ENCODE measurements at regions not wholly inside any gene's neighbourhood (a gene's known extent, or its start where the extent isn't known, plus 50 kb on each side); places are given as distances from the start of the nearest gene placed in this dataset.
A peak's percentile ranks its signal among the peaks of the same experiment; 100 is the strongest.
"Not testable (repeated sequence)": the region's sequence is repeated elsewhere in the genome, so short reads cannot be mapped to it uniquely, and the experiment has no call there.

DNA sequence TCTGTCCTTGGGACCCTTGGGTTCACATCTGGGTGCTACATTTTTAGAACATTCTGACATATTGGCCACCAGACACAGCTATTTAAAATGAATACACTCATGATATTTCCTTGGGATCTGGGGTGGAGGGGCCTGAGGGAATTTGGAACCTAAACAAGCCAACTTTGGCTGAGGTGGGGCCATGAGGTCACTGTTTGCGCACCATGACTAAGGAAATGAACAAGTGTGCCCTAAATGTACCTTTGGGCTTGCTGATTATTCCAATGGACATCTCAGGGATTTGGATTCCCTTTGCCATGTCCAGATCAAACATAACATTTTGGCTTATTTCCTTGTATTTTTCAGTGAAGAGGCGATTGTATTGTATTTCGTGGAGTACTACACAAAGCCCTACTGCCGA, 80.5 kb upstream of the SEC11C start:
- no peak for DNase-seq

DNA sequence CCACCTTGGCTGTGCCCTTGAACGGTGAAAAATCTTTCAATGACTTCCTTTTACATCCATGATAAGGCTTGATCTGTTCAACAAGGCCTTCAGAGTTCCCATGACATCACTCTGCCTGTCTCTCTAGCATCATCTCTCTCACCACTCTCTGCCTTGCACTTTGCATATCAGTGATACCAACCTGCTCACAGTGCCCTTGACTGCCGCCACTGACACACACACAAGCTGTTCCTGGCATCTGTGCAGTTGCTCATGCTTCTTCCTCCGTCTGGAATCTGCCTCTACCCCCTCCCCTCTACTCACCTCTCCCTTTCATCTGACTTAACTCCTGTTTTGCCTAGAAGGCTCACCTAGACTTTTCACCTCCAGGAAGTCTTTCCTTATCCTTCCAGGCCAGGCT, 79.1 kb upstream of the SEC11C start:
- no peak for DNase-seq

DNA sequence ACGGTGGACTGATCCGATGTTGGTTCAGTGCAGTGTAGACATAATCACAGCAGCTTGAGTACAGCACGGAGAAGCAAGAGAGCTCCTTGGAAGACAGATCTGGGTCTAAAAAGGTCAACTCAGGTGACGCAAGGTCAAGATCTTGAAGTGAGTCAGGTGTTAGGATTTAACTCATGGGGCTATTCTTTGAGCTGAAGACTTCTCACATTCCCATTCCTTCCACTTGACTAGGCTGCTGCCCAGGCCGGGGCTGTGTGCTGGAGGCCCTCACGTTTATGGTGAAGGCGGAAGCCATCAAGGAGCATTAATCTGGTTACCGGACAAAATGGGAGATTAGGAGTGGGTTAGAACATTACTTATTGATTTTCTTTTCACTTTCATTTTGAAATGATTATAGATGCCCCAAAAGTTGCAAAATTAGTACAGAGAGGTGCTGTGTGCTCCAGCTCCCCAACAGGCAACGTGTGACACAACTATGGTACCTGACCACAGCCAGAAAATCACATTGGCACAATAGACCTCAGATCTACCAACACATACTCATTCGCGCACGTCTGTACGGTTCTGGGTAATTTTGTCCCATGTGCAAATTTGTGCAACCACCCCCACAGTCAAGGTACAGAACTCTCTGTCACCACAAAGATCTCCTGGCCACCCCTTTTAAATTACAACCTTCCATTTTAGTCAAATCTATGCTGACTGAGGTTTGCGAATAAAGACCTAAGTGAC, 77.6 kb upstream of the SEC11C start:
- DNase-seq, result no peak

DNA sequence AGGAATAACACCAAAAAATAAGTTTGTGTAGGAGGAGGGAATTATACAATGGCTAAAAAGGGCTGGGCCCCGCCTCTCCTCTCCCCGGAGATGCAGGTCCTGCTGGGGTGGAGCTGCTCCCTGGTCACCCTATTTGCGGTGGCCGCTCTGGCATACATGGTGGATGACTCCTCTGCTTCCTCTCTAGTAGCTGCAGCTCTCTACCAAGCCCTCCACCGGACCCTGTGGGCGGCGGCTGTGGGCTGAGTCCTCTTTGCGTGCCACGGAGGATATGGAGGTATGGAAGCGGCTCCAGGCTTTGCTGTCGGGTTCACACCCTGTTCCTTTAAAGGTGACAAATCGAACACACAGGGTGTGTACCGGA, 77.1 kb upstream of the SEC11C start:
- no peak for DNase-seq

DNA sequence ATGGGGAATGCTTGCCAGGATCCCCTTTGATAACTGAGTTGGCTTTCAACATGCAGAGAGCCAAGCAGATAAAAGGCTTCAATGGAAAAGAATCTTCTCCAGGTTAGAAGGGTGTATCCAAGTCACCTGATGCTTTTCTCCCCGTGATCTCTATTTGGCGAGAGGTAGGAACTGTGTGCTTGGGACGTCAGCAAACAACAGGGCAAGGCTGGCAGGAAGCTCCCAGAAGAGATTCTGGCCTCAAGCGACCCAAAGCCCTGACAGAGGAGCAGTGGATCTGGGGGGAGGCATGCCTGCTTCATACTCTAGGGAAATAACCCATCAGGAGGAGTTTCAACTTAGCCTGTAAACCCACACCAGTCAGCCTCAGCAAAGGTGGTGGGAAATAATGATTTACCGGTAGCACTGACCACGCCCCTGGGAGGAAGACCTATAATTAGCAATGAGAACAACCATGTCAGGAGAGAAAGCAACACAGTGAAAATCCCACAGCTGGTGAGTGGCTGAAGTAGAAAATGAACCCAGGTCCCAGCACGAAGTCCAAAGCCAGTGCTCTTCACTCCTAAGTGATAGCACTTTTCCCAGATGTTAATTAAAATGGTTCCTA, 76.3 kb upstream of the SEC11C start:
- no peak for DNase-seq

DNA sequence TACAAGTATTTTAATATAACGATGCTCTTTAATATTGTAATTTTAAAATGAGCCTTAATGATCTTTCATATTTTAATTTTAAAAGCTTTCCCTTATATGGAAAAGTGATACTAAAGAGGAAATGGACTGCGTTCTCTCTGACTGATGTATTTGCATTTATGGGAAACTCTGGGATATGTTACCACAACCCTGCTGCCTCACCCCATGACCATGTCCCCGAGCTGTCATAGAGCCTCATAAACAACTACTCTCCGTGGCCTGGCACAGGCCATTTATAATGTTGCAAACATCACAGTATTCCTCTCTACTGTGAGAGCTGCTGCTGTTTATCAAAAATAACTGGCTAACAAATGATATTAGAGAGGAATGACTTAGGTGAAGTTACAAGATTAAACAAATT, 75.8 kb upstream of the SEC11C start:
- no peak for DNase-seq

DNA sequence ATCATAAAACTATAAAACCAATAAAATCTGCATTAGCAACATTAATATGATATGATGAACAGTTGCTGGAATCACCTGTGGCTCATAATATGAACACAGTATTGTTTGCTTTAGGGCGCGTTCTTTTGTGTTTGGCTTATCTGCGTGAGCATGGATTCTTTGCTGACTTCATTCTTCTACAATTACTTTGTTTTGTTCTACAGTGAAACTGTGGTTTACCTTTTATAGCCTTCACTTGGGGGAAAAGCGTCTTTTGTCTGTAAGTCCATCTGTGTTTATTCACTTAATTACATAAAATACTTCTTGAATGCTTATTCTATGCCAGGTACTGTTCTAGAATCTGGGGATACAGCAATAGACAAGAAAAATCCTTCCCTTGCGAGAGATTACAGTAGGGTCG, 74.0 kb upstream of the SEC11C start:
- no peak for DNase-seq

DNA sequence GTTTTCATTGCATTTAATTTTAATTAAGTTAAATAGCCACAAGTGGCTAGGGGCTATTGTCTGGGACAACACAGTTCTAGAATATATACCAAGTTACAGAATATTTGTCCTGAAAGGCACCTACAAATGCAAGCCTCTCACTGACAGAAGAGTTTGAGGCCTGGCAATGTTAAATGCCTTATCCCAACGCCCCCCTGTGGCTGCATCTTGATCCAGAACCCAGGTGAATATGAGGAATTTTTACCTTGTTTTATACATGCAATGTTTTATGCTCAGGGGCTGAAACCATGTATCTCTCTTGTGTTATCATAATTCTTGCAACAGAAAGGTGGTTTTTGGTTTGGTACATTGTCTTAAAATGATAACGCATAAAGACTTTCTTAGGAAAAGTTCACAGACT, 71.8 kb upstream of the SEC11C start:
- DNase-seq, result no peak

DNA sequence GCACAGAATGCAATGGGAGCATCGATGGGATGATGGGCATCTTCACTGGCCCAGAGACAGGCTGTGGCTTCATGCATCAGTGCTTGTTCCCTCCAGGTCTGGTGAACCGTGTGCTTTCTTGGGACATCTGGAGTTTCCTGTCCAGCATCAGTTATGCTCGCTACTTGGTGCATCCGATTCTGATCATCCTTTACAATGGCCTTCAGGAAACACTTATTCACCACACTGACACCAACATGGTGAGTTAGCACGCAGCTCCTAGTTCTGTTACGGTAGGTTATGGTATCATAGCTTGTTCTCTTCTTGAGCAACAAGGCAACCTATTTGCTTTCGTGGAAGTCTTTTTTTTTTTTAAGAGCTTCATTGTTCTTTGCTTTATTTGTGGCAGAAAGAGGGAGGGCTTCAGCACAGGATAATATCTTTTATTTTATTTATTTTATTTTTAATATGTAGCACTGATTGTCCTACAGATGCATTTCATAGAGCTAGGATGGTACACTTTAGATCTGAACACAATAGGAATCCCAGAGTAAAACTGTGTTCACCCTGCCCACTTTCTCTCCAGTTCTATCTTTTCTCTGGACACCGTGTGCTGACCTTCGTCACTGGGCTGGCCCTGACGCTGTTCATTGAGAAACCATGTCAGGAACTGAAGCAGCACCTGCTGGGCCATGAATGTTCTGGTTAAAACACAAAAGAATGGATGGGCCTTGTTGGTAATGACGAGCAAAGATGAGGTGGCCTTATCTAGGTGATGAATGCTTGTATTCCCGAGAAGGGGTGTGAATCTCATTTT, 71.2 kb upstream of the SEC11C start:
- no peak for DNase-seq

DNA sequence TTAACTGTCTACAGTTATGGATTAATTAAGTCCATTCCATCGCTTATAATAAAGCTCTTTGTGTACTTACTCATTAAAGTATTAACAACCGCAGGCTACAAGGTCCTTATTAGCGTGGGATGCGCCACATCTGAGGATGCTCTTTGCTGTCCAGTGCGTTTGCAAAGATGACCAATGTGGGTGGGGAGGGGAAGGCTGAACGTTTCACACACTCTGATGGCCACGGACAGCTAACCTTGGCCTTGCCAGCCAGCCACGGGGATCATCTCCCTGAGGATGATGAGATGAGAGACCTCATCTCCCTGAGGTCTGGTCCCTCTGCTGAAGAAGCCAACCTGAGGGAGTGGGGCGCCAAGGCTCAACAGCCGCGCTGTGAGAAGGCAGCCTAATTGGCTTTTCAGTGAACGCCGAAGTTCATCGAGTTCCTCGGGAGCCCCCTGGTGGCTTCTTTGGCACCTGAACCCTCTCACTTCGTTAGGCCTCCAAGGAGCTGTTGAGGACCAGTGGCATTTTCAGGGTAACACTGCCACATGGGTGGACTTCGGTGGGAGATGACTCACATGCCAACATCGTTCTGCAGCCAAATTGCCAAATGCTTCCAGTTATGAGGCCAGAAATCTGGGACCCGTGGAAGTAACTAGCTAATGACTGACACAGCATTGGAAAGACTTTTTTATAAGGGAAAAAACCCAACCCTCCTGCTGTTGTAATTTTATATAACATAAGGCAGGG, 69.3 kb upstream of the SEC11C start:
- peak; percentile 83 for DNase-seq

DNA sequence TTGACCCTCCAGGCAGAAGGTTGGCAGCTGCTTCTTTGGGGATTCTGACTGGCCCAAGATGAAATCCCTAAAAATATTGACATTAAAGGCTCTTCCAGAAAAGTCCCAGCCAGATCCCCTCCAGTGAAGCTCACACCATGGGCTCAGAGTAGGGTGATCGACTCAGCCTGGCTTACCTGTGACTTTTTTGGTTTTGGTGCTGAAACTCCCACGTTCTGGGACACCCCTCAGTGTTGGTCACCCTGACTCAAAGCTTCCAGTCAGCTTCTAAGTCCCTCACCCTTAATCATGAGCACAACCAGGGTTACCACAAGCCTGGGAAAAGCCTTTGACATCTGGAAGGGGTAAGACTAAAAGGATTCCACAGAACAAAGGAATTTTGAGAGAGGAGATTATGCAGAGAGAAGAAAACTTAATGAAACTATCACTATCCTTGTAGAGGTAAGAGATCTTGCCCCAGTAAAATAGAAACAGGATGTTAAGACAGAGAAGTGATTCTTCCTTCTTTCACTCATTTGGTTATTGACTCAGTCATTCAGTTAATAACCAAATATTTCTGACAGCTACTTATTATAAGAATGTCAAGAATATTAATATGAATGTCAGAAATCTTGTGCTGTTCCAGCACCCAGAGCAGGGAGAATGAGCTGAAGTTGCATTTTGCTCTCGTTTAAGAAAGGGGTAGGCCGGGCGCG, 66.8 kb upstream of the SEC11C start:
- no peak for DNase-seq

DNA sequence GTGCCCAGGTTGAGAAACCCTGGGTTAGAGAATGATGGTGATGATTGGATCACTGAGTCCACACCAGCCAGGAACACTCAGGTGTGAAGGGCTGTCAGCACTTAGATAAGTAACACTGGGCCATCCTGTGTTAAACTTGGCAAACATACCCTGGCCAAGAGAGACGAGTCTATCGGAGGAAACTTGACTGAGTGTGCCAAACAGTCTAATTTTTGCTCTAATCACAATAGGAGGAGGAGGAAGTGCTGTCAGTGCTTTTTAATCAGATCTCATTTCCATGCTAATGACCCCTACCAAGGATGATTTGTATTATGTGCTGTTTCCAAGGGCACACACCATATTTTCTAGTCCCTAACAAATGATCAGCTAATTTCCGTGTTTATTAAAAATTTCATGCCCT, 63.8 kb upstream of the SEC11C start:
- no peak for DNase-seq

DNA sequence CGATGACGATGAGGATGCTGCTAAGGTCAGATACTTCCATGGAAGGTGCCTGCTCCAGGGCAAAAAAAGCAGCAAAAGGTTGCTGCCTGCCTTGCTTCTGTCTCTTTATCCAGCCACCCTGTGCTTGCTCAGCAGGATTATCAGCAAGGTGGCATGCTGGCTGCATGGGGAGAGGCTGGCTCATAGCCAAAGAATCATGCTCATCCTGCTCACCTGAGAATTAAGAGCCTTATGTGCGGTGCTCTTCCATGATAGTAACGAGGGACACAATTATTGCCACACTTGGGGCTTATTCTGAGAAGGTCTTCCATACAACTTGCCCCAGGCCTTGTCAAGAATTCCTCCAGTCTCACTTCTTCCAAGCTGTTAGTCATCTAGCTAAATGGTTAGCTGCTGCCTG, 60.4 kb upstream of the SEC11C start:
- DNase-seq, result no peak

DNA sequence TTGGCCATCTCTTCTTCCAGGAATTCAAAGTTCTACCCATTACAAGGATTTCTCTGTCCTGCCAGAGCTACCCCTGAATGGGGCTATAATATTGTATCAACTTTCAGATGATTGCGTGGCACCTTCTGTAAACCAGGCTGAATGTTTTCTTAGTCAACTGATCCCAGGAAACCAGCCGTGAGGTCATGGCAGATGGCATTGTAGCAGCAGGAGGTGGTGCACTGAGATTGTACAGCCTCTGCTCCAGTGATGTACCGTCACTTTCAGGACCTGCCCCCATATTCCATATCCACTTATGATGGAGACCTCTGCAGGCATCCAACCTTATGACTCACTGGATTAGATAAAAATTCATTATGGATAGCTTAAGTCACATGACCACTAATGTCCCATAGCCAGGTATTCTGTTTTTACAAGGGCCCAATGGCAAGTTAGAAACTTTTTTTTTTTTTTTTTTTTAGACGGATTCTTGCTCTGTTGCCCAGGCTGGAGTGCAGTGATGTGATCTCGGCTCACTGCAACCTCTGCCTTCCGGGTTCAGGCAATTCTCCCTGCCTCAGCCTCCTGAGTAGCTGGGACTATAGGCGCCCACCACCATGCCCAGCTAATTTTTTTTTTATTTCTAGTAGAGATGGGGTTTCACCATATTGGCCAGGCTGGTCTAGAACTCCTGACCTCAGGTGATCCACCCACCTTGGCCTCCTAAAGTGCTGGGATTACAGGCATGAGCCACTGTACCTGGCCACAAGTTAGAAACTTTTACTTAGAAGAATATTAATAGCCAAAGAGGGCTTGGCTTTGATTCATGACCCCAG, 59.8 kb upstream of the SEC11C start:
- DNase-seq, result not testable (repeated sequence)

DNA sequence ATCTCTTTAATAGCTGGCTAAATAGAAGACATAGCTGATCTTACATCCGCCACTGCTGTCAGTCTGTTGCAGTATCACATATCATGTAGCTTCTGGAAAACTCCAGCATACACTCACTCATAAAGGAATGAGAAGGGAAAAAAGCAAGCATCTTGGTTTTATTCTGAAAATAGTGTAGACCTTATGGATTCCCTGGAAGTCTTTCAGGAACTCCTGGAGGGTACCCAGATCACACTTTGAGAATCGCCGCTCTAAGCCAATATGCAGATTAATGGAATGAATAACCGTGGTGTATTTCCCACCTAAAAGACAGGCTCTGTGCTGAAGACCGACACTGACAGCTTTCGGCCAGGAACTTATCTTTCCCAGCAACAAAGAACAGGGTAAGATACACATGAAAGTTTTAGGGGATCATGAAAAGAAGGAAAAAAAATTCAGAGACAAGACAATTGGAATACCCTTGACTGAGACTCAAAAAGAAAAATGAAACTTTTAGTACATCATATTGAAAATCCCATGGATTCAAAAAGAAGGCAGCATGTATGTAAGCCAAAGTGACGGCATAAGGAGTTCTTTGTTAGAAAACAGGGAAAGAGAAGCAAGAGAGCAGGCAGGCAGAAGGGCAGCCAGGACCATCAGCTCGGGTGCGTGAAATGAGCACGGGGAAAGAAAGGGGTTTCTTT, 56.4 kb upstream of the SEC11C start:
- no peak for DNase-seq

DNA sequence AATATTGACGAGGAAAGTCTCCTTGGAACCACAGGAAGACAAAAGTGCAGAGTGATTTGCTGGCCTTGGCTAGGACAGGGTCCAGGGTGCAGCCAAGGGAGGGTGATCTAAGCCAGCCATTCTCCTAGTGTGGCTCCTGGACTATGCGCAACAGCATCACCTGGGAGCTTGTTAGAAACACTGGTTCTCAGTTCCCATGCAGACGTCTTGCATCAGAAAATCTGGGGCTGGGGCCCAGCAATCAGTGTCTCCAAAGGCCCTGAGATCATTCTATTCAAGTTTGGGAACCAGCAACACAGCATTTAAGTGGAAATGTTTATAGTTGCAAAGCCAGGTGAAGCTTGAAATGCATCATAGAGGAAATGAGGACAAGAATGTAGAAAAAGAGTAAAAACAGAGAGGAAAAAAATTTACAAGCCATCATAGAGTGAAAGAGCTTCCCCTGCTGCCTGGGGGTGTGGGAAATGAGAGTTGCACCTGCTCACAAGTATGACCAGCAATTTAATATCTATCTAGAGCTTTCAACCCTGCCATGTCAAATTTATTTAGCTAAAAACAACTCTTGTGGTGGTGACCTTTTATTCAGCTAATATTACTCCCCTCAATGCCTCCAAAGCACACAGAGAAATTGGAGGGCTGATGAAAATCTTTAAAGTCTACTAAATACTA, 54.4 kb upstream of the SEC11C start:
- no peak for DNase-seq

DNA sequence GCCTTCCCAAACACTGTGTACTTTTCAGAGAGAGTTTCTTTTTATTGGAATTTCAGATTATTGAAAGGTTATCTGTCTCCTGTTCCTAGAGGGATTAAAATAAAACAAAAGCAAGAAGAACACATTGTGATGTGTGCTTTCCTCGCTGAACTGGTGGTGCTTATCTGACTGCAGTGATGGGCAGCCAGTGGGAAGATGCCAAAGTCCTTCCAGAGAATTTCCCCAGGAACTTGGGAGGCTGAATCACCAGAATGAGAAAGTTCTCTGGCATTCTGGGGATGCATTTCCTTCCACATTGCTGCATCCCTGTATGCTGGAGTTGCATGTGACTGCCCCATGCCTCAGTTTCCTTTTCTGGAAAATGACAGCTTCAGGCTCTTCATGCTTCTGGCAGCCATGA, 53.9 kb upstream of the SEC11C start:
- DNase-seq, result no peak

DNA sequence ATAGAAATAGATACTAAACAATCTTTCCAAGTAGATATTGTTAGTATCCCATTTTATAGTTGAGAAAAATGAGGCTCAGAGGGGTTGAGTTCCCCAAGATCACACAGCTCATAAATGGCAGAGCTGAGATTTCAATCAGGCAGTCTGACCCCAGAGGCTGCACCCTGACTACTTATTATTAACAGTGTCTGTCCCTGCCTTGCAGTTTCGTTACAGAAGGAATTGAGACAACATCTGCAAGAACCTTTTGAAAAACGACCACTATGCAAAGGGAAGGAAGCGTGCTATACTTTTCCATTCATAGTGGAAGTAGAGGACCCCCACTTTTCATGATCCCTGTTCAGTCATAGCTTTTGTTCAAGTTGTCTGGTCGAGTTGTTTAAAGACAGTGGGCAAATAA, 53.2 kb upstream of the SEC11C start:
- DNase-seq, result no peak

DNA sequence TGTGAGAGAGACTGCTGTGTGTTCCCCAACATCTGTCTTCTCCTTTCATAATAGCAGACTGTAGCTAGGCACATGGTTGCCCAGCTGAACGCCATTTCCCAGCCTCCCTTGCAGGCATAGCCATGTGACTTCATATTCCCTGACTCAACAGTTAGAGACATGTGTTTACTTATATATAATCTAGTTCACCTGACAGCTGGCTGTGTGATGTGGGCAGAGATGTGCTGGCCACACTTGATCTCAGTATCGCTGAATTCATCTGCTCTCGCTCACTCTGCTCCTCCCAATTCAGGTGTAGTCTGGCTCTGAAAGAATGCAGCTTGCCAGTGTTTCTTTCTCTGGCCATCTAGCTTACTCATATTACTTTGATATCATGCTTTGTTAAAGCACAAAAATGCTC, 52.3 kb upstream of the SEC11C start:
- DNase-seq, result no peak

Measured in activated naive CD4-positive, alpha-beta T cell treated with anti-CD3 and anti-CD28 coated beads, Interleukin-2, amount 50 U/mL, for 16 hours (primary cell).